H1 (cell line): ENCODE measurements at regions not wholly inside any gene's neighbourhood (a gene's known extent, or its start where the extent isn't known, plus 50 kb on each side); places are given as distances from the start of the nearest gene placed in this dataset.

Source experiments
- CHD7 ChIP-seq: fragments of 300-600 bp; sonication (generic); IDR thresholded peaks from 2 replicates; pipeline ENCODE4 v1.7.1; 2012; ENCODE audit warnings: low read length, moderate library complexity, mild to moderate bottlenecking, inconsistent platforms; ENCODE audit not compliant: insufficient replicate concordance
- EP300 ChIP-seq, 2 experiments: IDR thresholded peaks; 1 replicate in 1 of 2; 2 replicates in 1 of 2; pipeline ENCODE4 v1.6.1; 2011 to 2012; ENCODE audit warnings: low read depth in 2 of 2, low read length in 2 of 2, mild to moderate bottlenecking in 2 of 2, borderline replicate concordance in 1 of 2, inconsistent platforms in 1 of 2, moderate library complexity in 1 of 2
- EZH2 ChIP-seq: fragments of 200-600 bp; sonication (generic); IDR thresholded peaks from 2 replicates; pipeline ENCODE4 v1.7.1; 2012; ENCODE audit warnings: low read depth, mild to moderate bottlenecking, moderate library complexity, low read length, inconsistent platforms; ENCODE audit not compliant: severe bottlenecking
- POLR2AphosphoS5 ChIP-seq: IDR thresholded peaks from 2 replicates; pipeline ENCODE4 v1.6.1; 2011; ENCODE audit warnings: low read depth, low read length
- SIX5 ChIP-seq: IDR thresholded peaks from 2 replicates; pipeline ENCODE4 v1.6.1; 2011; ENCODE audit warnings: mild to moderate bottlenecking, low read depth, low read length
- TF ChIP-seq, protein P1 (sequence below), 3 experiments: IDR thresholded peaks; 1 replicate in 2 of 3; 2 replicates in 1 of 3; pipeline versions ENCODE4 v1.5.1 to v1.6.1; 2011; ENCODE audit warnings: low read length in 3 of 3, mild to moderate bottlenecking in 3 of 3, inconsistent platforms in 2 of 3, low read depth in 1 of 3, moderate library complexity in 1 of 3; ENCODE audit not compliant: insufficient read depth in 1 of 3; ENCODE audit errors: control extremely low read depth in 1 of 3
- TF ChIP-seq, protein P2 (sequence below): IDR thresholded peaks from 2 replicates; pipeline ENCODE4 v1.6.1; 2011; ENCODE audit warnings: low read depth, mild to moderate bottlenecking, low read length; ENCODE audit not compliant: insufficient read depth

- TF ChIP-seq EZH2 (no peak), EP300 (IDR thresholded peaks at IDR 0.05; ENCODE audit: borderline replicate concordance in 1 of 2, low read depth in 2 of 2, low read length in 2 of 2) (no peak), SIX5 (no peak), POLR2AphosphoS5 (no peak), CHD7 (no peak)
- TF ChIP-seq, protein P1, sequence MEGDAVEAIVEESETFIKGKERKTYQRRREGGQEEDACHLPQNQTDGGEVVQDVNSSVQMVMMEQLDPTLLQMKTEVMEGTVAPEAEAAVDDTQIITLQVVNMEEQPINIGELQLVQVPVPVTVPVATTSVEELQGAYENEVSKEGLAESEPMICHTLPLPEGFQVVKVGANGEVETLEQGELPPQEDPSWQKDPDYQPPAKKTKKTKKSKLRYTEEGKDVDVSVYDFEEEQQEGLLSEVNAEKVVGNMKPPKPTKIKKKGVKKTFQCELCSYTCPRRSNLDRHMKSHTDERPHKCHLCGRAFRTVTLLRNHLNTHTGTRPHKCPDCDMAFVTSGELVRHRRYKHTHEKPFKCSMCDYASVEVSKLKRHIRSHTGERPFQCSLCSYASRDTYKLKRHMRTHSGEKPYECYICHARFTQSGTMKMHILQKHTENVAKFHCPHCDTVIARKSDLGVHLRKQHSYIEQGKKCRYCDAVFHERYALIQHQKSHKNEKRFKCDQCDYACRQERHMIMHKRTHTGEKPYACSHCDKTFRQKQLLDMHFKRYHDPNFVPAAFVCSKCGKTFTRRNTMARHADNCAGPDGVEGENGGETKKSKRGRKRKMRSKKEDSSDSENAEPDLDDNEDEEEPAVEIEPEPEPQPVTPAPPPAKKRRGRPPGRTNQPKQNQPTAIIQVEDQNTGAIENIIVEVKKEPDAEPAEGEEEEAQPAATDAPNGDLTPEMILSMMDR (IDR thresholded peaks at IDR 0.05; ENCODE audit: control extremely low read depth in 1 of 3, insufficient read depth in 1 of 3, low read depth in 1 of 3, low read length in 3 of 3): no peak
- TF ChIP-seq, protein P2, sequence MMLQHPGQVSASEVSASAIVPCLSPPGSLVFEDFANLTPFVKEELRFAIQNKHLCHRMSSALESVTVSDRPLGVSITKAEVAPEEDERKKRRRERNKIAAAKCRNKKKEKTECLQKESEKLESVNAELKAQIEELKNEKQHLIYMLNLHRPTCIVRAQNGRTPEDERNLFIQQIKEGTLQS: no peak
These were observed 51.2 kb upstream of the TMPO start for GRCh38 chr12:98464190-98464589.
